ENCODE measurements at regions not wholly inside any gene's neighbourhood (a gene's known extent, or its start where the extent isn't known, plus 50 kb on each side); places are given as distances from the start of the nearest gene placed in this dataset.
"Not testable (repeated sequence)": the region's sequence is repeated elsewhere in the genome, so short reads cannot be mapped to it uniquely, and the experiment has no call there.

- TF ChIP-seq, protein P1, sequence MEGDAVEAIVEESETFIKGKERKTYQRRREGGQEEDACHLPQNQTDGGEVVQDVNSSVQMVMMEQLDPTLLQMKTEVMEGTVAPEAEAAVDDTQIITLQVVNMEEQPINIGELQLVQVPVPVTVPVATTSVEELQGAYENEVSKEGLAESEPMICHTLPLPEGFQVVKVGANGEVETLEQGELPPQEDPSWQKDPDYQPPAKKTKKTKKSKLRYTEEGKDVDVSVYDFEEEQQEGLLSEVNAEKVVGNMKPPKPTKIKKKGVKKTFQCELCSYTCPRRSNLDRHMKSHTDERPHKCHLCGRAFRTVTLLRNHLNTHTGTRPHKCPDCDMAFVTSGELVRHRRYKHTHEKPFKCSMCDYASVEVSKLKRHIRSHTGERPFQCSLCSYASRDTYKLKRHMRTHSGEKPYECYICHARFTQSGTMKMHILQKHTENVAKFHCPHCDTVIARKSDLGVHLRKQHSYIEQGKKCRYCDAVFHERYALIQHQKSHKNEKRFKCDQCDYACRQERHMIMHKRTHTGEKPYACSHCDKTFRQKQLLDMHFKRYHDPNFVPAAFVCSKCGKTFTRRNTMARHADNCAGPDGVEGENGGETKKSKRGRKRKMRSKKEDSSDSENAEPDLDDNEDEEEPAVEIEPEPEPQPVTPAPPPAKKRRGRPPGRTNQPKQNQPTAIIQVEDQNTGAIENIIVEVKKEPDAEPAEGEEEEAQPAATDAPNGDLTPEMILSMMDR (conservative IDR thresholded peaks at IDR 0.05; ENCODE audit: low read depth, low read length): not testable (repeated sequence)
- not testable (repeated sequence) for TF ChIP-seq EZH2 (IDR thresholded peaks at IDR 0.05; ENCODE audit: borderline replicate concordance, low read depth, low read length, poor library complexity, severe bottlenecking)
These were observed 147.0 kb downstream of the GOSR1 start for GRCh38 chr17:30624180-30624579.

Measured in A673 (cell line).